Type B pancreatic cell (in vitro differentiated cells): ENCODE measurements at regions not wholly inside any gene's neighbourhood (a gene's known extent, or its start where the extent isn't known, plus 50 kb on each side); places are given as distances from the start of the nearest gene placed in this dataset.

Experiments
- DNase-seq: peaks from one replicate; pipeline ENCODE4 v3.0.0; 2021; ENCODE audit warnings: mixed read lengths; ENCODE audit not compliant: unreplicated experiment; ENCODE audit errors: extremely low spot score
- H3K27ac Mint-ChIP-seq: 2 replicates; pipeline ENCODE4 v1.8.0; 2021; ENCODE audit warnings: mild to moderate bottlenecking, mixed read lengths
- H3K27me3 Mint-ChIP-seq: 2 replicates; pipeline ENCODE4 v1.8.0; 2021; ENCODE audit warnings: mixed read lengths
- H3K36me3 Mint-ChIP-seq: 2 replicates; pipeline ENCODE4 v1.8.0; 2021; ENCODE audit warnings: mixed read lengths
- H3K4me1 Mint-ChIP-seq: one replicate; pipeline ENCODE4 v1.8.0; 2021; ENCODE audit warnings: mixed read lengths; ENCODE audit not compliant: unreplicated experiment
- H3K4me3 Mint-ChIP-seq: 2 replicates; pipeline ENCODE4 v1.8.0; 2021; ENCODE audit warnings: mild to moderate bottlenecking, mixed read lengths
- H3K9me3 Mint-ChIP-seq: 2 replicates; pipeline ENCODE4 v1.8.0; 2021; ENCODE audit warnings: mixed read lengths
- TF ChIP-seq, protein P1 (sequence below): fragments of 200-600 bp; sonication (generic); conservative IDR thresholded peaks from 2 replicates; pipeline ENCODE4 v1.5.0; 2021; ENCODE audit warnings: antibody characterized with exemption, mild to moderate bottlenecking

GRCh38 chrX:138928737-138929459 is 217.4 kb upstream of the FGF13 start:
- TF ChIP-seq, protein P1, sequence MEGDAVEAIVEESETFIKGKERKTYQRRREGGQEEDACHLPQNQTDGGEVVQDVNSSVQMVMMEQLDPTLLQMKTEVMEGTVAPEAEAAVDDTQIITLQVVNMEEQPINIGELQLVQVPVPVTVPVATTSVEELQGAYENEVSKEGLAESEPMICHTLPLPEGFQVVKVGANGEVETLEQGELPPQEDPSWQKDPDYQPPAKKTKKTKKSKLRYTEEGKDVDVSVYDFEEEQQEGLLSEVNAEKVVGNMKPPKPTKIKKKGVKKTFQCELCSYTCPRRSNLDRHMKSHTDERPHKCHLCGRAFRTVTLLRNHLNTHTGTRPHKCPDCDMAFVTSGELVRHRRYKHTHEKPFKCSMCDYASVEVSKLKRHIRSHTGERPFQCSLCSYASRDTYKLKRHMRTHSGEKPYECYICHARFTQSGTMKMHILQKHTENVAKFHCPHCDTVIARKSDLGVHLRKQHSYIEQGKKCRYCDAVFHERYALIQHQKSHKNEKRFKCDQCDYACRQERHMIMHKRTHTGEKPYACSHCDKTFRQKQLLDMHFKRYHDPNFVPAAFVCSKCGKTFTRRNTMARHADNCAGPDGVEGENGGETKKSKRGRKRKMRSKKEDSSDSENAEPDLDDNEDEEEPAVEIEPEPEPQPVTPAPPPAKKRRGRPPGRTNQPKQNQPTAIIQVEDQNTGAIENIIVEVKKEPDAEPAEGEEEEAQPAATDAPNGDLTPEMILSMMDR = no peak
- Mint-ChIP-seq H3K27me3 (no peaks in the 10 kb centered on the region), H3K36me3 (no peaks in the 10 kb centered on the region)

DNA sequence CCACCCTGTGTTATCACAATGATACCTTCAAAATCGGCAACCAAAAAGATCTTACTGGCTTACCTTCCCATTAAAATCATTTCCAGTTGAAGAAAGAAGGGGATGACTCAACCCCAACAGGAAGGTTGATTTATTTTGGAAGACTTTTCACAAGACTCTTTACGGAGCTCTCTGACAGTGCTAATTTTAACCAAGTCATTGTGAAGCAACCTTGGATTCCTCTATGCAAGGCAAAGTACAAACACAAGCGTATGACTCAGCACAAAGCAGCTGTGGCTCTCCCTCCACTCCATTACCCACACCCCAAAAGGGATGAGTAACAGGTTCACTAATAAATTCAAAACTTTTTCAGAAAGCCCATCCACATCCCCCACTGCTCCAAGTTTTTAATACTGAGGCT is 213.8 kb upstream of the FGF13 start:
- Mint-ChIP-seq H3K27me3 (no peaks in the 10 kb centered on the region), H3K27ac (no peak overlapping the region), H3K36me3 (no peaks in the 10 kb centered on the region), H3K9me3 (peaks cover 4% of the 10 kb centered on the region), H3K4me1 (peaks cover 5% of the 10 kb centered on the region), H3K4me3 (no peak overlapping the region)
- TF ChIP-seq, protein P1 = no peak
- DNase-seq = no peak

More at GRCh38 chrX:138928737-138929459, 217.4 kb upstream of the FGF13 start:
- Mint-ChIP-seq H3K27ac (no peak overlapping the region), H3K4me3 (no peak overlapping the region), H3K9me3 (no peaks in the 10 kb centered on the region), H3K4me1 (peaks cover 5% of the 10 kb centered on the region)
- DNase-seq = no peak

GRCh38 chrX:138923805-138924204 is 212.3 kb upstream of the FGF13 start:
- no peak overlapping the region for H3K4me3 Mint-ChIP-seq
- peaks cover 4% of the 10 kb centered on the region for H3K9me3 Mint-ChIP-seq
- H3K4me1 Mint-ChIP-seq = no peaks in the 10 kb centered on the region
- TF ChIP-seq, protein P1 = no peak
- no peaks in the 10 kb centered on the region for H3K36me3 Mint-ChIP-seq
- no peaks in the 10 kb centered on the region for H3K27me3 Mint-ChIP-seq
- DNase-seq = no peak
- no peak overlapping the region for H3K27ac Mint-ChIP-seq

DNA sequence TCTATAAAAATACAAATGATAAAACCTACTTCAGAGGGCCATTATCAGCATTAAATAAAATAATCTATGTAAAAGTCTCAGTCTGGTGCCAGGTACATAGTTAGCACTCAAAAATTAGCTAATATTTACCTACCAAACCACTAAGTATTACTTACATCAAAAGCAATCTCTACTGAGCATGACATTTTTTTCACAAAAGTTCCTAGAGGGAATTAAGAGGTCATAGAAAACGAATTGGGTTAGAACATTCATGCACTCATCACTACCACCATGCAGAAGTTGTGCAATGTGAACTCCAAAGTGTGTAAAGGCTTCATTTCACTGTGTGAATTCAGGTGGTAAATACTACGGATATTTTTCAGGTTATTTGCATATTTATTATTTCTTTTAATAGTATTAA is 209.5 kb upstream of the FGF13 start:
- H3K4me1 Mint-ChIP-seq = peaks cover 14% of the 10 kb centered on the region
- no peak overlapping the region for H3K4me3 Mint-ChIP-seq
- H3K27ac Mint-ChIP-seq = no peak overlapping the region
- peaks cover 4% of the 10 kb centered on the region for H3K9me3 Mint-ChIP-seq
- TF ChIP-seq, protein P1 = no peak
- no peak for DNase-seq
- H3K36me3 Mint-ChIP-seq = no peaks in the 10 kb centered on the region
- no peaks in the 10 kb centered on the region for H3K27me3 Mint-ChIP-seq

DNA sequence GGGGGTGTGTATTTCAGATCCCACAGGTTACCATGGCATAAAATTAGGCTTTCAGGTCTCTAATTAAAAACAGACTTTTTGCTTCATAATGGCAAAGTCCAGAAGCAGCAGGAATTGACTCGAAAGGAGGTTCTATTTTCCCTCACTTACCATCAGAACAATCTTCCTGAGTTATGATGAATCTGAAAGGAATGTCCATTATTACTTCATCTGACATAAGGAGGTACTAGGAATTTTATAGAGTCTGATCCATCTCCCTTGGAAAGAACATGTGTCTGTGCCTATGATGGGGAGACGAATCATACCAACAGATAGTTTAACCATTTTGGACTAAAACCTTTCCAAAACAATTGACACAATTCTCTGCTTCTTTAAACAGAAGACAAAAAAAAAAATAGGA is 206.3 kb upstream of the FGF13 start:
- Mint-ChIP-seq H3K27me3 (no peaks in the 10 kb centered on the region), H3K27ac (no peak overlapping the region), H3K4me3 (no peak overlapping the region), H3K9me3 (peaks cover 4% of the 10 kb centered on the region), H3K4me1 (peaks cover 18% of the 10 kb centered on the region), H3K36me3 (no peaks in the 10 kb centered on the region)
- DNase-seq = no peak
- TF ChIP-seq, protein P1 = no peak
